HuH-7.5 (cell line): ENCODE measurements at regions not wholly inside any gene's neighbourhood (a gene's known extent, or its start where the extent isn't known, plus 50 kb on each side); places are given as distances from the start of the nearest gene placed in this dataset.
"Not testable (repeated sequence)": the region's sequence is repeated elsewhere in the genome, so short reads cannot be mapped to it uniquely, and the experiment has no call there.

ENCODE experiments used
- DNase-seq: peaks from one replicate; pipeline ENCODE4 v3.0.0; 2011; ENCODE audit warnings: low spot score

GRCh38 chr6:131336596-131336995 lies 201.3 kb downstream of the AKAP7 start:
- DNase-seq = no peak

DNA sequence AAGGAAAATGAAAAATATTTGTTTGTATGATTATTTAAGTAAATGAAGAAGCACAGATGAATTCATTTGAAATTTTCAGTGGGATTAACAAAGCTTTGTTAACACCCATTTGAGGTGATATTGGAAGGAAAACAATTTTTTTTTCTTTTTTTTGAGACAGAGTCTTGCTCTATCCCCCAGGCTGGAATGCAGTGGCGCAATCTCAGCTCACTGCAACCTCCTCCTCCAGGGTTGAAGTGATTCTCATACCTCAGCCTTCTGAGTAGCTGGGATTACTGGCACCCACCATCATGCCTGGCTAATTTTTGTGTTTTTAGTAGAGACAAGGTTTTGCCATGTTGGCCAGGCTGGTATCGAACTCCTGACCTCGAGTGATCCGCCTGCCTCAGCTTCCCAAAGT lies 211.6 kb downstream of the AKAP7 start:
- DNase-seq = not testable (repeated sequence)

DNA sequence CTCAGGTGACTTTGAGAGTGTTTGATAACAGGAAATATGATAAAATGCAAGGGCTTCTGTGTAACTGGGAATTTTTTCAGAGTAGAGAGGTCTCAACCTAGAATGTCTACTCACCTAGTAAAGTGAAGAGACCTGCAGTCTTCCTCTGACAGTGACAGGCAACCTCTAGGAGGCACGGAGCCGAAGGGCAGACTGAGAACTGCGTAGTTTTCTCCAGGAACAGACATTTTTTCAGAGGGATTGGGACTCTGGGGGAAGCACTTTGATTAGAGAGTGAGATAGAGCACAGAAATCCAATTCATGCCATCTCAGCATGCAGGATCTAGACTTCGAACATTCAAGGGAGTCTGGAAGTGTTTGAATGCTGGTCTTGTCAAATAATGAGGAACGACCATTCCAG lies 213.3 kb downstream of the AKAP7 start:
- no peak for DNase-seq

GRCh38 chr6:131349199-131349598 lies 213.9 kb downstream of the AKAP7 start:
- no peak for DNase-seq

- no peak for DNase-seq
Observed at GRCh38 chr6:131353106-131353505, 217.8 kb downstream of the AKAP7 start.

GRCh38 chr6:131353876-131354275 lies 218.6 kb downstream of the AKAP7 start:
- DNase-seq = no peak

DNA sequence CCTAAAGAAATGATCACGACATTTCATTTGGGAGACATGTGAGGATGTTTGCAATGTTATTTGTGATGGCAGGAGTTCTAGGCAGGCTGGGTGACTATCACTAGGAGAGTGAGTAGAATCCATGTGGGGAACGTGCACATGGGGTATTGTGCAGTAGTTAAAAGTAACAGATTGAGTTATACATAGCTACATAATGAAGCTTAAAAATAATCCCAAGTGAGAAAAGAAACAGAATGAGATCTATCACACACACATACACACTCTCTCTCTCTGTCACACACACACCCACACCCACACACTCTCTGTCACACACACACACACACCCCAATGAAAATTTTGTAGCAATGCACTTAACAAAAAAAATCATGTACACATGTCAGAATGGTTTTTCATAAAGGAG lies 218.7 kb upstream of the ARG1 start:
- DNase-seq = no peak

GRCh38 chr6:131356161-131356560 lies 216.9 kb upstream of the ARG1 start:
- DNase-seq = no peak

DNA sequence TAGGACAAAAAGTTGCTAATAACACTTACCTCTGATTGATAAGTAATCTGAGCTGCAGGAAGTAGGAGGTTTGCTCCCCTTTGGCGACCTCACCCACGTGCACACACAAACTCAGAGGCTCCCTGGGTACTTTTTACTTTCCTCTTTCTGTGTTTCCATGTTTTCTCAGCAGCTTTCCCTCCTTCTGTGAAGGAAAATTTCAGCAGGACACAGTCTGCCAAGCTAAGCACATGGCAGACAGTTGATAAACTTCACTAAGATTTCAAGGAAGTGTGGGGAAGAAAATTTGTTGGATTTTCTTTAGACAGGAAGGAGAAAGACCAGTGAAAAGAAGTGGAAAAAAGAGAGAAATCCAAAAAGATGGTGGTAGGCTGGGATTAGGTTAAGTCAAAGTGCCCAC lies 215.5 kb upstream of the ARG1 start:
- no peak for DNase-seq

- DNase-seq = no peak
Observed at GRCh38 chr6:131362070-131362469, 211.0 kb upstream of the ARG1 start.

DNA sequence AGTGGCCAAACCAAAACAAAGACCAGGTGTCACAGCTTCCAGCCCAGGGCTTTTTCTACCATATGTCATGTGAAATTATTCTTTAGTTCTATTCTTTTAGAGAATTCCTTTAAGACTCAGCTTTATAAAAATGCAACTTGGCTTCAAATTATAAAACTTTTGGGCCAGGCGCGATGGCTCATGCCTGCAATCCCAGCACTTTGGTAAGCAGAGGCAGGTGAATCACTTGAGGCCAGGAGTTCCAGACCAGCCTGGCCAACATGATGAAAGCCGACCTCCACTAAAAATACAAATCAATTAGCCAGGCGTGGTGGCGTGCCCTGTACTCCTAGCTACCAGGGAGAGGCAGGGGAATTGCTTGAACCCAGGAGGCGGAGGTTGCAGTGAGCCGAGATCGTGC lies 210.3 kb upstream of the ARG1 start:
- no peak for DNase-seq

- DNase-seq = no peak
Observed at GRCh38 chr6:131363947-131364834, 208.8 kb upstream of the ARG1 start.

- DNase-seq = no peak
Observed at GRCh38 chr6:131366223-131366622, 206.8 kb upstream of the ARG1 start.

GRCh38 chr6:131367206-131367873 lies 205.7 kb upstream of the ARG1 start:
- DNase-seq = no peak

DNA sequence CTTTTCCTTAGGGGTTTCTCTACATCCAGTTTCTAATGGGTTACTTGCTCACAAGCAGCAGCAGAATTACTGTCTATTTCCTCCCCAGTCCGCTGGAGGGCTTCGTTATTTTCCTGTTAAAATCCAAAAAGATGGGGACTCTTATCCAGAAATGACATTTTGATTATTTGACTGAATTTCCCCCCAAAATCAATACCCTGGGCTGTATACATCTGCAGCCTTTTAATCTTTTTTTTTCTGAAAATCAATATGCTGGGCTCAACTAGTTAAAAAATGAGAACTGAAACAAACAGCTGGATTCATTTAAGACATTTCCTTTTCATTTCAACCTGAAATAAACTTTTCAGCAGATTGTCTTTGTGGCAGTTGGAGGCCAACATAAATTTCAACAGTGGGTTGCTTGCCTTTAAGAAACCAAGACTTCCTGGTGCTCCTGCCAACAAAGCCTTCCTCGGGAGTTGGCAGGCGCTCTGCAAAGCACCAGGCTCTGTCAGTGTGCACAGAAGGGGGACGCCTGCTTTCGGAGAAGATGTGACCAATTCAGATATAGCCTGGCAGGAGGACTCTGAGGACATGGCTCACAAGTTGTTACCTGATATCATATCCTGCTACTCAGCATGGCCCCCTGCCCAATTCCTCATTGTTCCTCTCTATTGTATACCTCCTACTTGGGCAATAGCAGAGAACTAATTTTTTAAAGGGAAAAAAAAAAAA lies 204.7 kb upstream of the ARG1 start:
- no peak for DNase-seq

DNA sequence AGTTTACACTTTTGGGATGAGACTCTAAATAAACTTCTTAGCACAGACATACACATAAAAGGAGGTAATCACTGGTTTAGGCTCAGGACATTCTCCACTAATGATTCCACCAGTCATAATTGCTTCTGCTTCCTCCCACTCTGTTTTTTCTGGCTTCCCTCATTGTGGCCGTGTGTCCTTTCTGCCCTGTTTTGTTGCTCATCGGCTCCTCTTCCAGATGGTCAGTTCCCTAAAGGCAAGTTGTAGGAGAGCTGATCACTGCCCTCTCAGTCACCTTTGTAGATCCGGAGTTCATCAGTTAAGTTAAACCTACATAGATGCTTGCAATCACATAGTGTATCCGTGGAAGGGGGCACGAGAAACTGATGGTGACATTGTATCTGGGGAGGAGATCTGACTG lies 200.5 kb upstream of the ARG1 start:
- DNase-seq = no peak

DNA sequence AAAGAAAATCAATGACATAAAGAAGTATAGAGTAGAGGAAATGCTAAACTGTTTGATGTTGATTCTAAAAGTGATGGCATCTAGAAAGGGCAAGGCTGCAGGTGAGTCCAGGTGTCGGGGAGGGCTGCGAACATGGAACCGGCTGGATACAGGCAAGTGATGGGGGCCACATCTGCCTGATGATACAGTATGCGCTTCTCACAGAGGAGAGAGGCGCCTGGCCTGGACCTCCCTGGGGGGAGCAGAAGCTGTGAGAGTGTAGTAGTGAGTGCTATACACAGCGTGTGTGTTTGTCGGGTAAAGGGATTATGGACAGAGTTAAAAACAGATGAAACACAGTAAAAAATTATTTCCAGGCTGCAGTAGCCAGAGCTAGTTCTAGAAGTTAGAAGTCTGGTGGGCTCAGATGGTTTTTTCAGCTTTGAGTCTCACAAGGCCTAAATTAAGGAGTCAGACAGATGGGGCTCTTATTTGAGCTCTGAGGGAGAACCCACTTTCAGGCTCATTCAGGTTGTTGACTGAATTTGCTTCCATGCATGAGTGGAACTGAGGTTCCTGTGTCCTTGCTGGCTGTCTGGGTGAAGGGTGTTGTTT lies 195.8 kb upstream of the ARG1 start:
- DNase-seq = no peak

- DNase-seq = no peak
Observed at GRCh38 chr6:131378874-131379273, 194.2 kb upstream of the ARG1 start.

DNA sequence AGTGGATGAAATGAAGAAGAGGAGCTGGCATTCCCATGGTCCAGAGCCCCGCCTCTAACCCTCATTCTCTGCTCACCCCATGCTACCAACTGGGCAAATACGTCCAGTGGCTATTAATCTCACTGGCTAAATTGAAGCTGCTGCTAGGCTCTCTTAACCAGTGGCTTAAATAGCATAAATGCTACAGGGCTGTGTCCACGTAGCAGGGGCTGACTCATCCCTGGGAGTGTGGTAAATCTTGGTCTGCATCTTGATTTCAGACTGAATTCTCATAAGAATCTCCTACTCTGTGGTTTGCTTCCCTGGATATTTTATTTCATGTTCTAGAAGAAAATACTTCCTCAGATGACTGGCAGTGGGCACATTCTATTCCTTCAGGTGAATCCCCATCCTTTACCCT lies 193.1 kb upstream of the ARG1 start:
- DNase-seq = no peak

- no peak for DNase-seq
Observed at GRCh38 chr6:131381052-131381708, 191.8 kb upstream of the ARG1 start.

DNA sequence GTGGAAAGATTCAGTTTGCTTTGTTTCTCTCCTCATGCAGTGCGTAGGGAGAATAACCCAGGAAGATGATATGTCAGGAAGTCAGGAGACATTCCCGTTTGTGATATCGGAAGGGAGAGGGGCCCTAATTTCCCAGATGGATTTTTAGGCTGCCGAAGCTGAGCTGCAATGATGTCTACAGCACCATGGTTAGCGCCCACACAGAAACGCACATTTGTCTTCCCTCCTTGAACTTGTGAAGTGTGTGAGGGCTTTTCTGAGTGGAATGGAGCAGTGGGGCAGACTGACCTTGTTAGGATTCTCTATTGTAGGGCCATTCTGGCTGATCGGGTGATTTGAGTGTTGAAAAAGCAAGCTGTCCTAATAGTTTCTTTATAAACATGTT lies 191.3 kb upstream of the ARG1 start:
- DNase-seq = no peak

GRCh38 chr6:131382631-131383030 lies 190.4 kb upstream of the ARG1 start:
- no peak for DNase-seq
